Esophagus muscularis mucosa (tissue), 3 donors: ENCODE measurements at regions not wholly inside any gene's neighbourhood (a gene's known extent, or its start where the extent isn't known, plus 50 kb on each side); places are given as distances from the start of the nearest gene placed in this dataset.

Source experiments
- POLR2A ChIP-seq: fragments of 450-650 bp; IDR thresholded peaks from one replicate; pipeline ENCODE4 v1.6.1; 2017; ENCODE audit warnings: antibody characterized with exemption, moderate library complexity, mild to moderate bottlenecking, low read depth
- POLR2AphosphoS5 ChIP-seq, 2 donors: sonication (generic); formaldehyde crosslinking; IDR thresholded peaks; one replicate each; pipeline ENCODE4 v1.6.1; 2017; ENCODE audit warnings: antibody characterized with exemption in 2 of 2
- TF ChIP-seq, protein P1 (sequence below), 3 experiments: fragments of 200-600 bp in 2 of 3; fragments of 450-650 bp in 1 of 3; sonication (generic) in 2 of 3; IDR thresholded peaks; one replicate each; pipeline ENCODE4 v1.5.1; 2017 to 2019; ENCODE audit warnings: antibody characterized with exemption in 3 of 3, mild to moderate bottlenecking in 2 of 3, moderate library complexity in 1 of 3

DNA sequence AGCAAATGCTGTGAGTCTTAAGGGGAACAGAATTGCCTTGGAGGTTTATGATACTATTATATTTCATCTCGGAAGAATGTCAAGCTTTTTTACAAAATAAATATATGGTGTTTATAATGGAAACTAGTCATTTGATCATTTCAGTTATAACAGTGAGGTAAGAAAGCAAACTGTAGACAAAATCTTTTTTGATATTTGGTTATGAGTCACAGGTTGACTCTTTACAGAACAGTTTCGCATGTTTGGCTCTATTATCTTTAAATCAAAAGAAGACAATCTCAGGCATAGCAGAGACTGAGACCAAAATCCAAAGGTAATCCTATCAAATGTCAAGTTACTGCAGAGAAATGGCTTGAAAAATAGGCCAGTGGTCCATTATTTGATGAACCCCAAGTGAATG, 490.9 kb upstream of the MDFIC2 start:
- TF ChIP-seq, protein P1, sequence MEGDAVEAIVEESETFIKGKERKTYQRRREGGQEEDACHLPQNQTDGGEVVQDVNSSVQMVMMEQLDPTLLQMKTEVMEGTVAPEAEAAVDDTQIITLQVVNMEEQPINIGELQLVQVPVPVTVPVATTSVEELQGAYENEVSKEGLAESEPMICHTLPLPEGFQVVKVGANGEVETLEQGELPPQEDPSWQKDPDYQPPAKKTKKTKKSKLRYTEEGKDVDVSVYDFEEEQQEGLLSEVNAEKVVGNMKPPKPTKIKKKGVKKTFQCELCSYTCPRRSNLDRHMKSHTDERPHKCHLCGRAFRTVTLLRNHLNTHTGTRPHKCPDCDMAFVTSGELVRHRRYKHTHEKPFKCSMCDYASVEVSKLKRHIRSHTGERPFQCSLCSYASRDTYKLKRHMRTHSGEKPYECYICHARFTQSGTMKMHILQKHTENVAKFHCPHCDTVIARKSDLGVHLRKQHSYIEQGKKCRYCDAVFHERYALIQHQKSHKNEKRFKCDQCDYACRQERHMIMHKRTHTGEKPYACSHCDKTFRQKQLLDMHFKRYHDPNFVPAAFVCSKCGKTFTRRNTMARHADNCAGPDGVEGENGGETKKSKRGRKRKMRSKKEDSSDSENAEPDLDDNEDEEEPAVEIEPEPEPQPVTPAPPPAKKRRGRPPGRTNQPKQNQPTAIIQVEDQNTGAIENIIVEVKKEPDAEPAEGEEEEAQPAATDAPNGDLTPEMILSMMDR (IDR thresholded peaks at IDR 0.05): no peak
- TF ChIP-seq POLR2A: no peak
- TF ChIP-seq POLR2AphosphoS5 (IDR thresholded peaks at IDR 0.05): no peak
